HepG2 (cell line): ENCODE measurements at regions not wholly inside any gene's neighbourhood (a gene's known extent, or its start where the extent isn't known, plus 50 kb on each side); places are given as distances from the start of the nearest gene placed in this dataset.
"Not testable (repeated sequence)": the region's sequence is repeated elsewhere in the genome, so short reads cannot be mapped to it uniquely, and the experiment has no call there.

Experiments
- CBFB ChIP-seq: sonication (generic); formaldehyde crosslinking; IDR thresholded peaks from 2 replicates; pipeline ENCODE4 v1.4.0; 2020; ENCODE audit warnings: missing genetic modification reagents
- ESRRA ChIP-seq: sonication (generic); formaldehyde crosslinking; IDR thresholded peaks from 2 replicates; pipeline ENCODE4 v1.5.1; 2020; ENCODE audit warnings: mild to moderate bottlenecking, low read depth, missing genetic modification reagents
- GTF2F1 ChIP-seq: fragments of 150-350 bp; IDR thresholded peaks from 2 replicates; pipeline ENCODE4 v1.6.1; 2014; ENCODE audit warnings: low read length
- KDM4B ChIP-seq: sonication (generic); formaldehyde crosslinking; IDR thresholded peaks from 2 replicates; pipeline ENCODE4 v1.4.0; 2020; ENCODE audit warnings: missing genetic modification reagents
- POLR2AphosphoS5 ChIP-seq: IDR thresholded peaks from 2 replicates; pipeline ENCODE4 v1.6.1; 2012; ENCODE audit warnings: low read depth, low read length
- RBFOX2 ChIP-seq: fragments of 200-400 bp; formaldehyde crosslinking; IDR thresholded peaks from 2 replicates; pipeline ENCODE4 v1.6.1; 2017; ENCODE audit warnings: low read depth, mild to moderate bottlenecking, low read length
- SUZ12 ChIP-seq: fragments of 150-350 bp; IDR thresholded peaks from 2 replicates; pipeline ENCODE4 v1.6.1; 2014; ENCODE audit warnings: low read depth, low read length
- ZNF605 ChIP-seq: sonication (generic); formaldehyde crosslinking; IDR thresholded peaks from 2 replicates; pipeline ENCODE4 v1.8.0; 2022; ENCODE audit warnings: mild to moderate bottlenecking, missing genetic modification reagents
- ZSCAN29 ChIP-seq: sonication (generic); formaldehyde crosslinking; conservative IDR thresholded peaks from 2 replicates; pipeline ENCODE4 v1.4.0; 2020; ENCODE audit warnings: mild to moderate bottlenecking, missing genetic modification reagents
- TF ChIP-seq, protein P1 (sequence below): sonication (generic); formaldehyde crosslinking; IDR thresholded peaks from 2 replicates; pipeline ENCODE4 v1.8.1; 2022; ENCODE audit warnings: mild to moderate bottlenecking, missing genetic modification reagents
- TF ChIP-seq, protein P2 (sequence below): sonication (generic); formaldehyde crosslinking; conservative IDR thresholded peaks from 2 replicates; pipeline ENCODE4 v1.5.0; 2020; ENCODE audit warnings: missing genetic modification reagents
- TF ChIP-seq, protein P3 (sequence below): sonication (generic); formaldehyde crosslinking; IDR thresholded peaks from 2 replicates; pipeline ENCODE4 v1.5.0; 2020; ENCODE audit warnings: mild to moderate bottlenecking, missing genetic modification reagents, moderate library complexity

DNA sequence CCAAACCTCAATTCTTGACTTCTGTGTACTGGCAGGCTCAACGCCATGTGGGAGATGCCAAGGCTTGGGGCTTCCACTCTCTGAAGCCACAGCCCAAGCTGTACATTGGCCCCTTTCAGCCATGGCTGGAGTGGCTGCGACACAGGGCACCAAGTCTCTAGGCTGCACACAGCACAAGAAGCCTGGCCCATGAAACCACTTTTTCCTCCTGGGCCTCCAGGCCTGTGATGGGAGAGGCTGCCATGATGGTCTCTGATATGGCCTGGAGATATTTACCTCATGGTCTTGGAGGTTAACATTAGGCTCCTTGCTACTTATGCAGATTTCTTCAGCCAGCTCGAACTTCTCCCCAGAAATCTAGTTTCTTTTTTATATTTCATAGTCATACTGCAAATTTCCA is 724.1 kb downstream of the RNF144A start:
- TF ChIP-seq SUZ12; ZNF605 (CRISPR knock-in tag); KDM4B; GTF2F1; ZSCAN29 (CRISPR knock-in tag); ESRRA (CRISPR knock-in tag); POLR2AphosphoS5; CBFB (CRISPR knock-in tag); RBFOX2: not testable (repeated sequence)
- TF ChIP-seq, protein P1, sequence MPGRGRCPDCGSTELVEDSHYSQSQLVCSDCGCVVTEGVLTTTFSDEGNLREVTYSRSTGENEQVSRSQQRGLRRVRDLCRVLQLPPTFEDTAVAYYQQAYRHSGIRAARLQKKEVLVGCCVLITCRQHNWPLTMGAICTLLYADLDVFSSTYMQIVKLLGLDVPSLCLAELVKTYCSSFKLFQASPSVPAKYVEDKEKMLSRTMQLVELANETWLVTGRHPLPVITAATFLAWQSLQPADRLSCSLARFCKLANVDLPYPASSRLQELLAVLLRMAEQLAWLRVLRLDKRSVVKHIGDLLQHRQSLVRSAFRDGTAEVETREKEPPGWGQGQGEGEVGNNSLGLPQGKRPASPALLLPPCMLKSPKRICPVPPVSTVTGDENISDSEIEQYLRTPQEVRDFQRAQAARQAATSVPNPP (CRISPR knock-in tag): not testable (repeated sequence)
- TF ChIP-seq, protein P2, sequence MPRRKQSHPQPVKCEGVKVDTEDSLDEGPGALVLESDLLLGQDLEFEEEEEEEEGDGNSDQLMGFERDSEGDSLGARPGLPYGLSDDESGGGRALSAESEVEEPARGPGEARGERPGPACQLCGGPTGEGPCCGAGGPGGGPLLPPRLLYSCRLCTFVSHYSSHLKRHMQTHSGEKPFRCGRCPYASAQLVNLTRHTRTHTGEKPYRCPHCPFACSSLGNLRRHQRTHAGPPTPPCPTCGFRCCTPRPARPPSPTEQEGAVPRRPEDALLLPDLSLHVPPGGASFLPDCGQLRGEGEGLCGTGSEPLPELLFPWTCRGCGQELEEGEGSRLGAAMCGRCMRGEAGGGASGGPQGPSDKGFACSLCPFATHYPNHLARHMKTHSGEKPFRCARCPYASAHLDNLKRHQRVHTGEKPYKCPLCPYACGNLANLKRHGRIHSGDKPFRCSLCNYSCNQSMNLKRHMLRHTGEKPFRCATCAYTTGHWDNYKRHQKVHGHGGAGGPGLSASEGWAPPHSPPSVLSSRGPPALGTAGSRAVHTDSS: not testable (repeated sequence)
- TF ChIP-seq, protein P3, sequence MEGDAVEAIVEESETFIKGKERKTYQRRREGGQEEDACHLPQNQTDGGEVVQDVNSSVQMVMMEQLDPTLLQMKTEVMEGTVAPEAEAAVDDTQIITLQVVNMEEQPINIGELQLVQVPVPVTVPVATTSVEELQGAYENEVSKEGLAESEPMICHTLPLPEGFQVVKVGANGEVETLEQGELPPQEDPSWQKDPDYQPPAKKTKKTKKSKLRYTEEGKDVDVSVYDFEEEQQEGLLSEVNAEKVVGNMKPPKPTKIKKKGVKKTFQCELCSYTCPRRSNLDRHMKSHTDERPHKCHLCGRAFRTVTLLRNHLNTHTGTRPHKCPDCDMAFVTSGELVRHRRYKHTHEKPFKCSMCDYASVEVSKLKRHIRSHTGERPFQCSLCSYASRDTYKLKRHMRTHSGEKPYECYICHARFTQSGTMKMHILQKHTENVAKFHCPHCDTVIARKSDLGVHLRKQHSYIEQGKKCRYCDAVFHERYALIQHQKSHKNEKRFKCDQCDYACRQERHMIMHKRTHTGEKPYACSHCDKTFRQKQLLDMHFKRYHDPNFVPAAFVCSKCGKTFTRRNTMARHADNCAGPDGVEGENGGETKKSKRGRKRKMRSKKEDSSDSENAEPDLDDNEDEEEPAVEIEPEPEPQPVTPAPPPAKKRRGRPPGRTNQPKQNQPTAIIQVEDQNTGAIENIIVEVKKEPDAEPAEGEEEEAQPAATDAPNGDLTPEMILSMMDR (CRISPR knock-in tag): not testable (repeated sequence)
